ENCODE measurements at regions not wholly inside any gene's neighbourhood (a gene's known extent, or its start where the extent isn't known, plus 50 kb on each side); places are given as distances from the start of the nearest gene placed in this dataset.

- DNase-seq (ENCODE audit: low spot score) (no peak), ATAC-seq (ENCODE audit: low read depth) (no peak)
- Histone ChIP-seq H3K27ac (ENCODE audit: poor library complexity, severe bottlenecking) (no peak overlapping the region), H3K27me3 (ENCODE audit: insufficient read depth, poor library complexity, severe bottlenecking) (no peaks in the 10 kb centered on the region), H3K36me3 (ENCODE audit: low read depth) (no peaks in the 10 kb centered on the region), H3K9me3 (ENCODE audit: severe bottlenecking) (no peaks in the 10 kb centered on the region), H3K4me1 (ENCODE audit: insufficient read depth, poor library complexity, severe bottlenecking) (no peaks in the 10 kb centered on the region), H3K4me3 (ENCODE audit: severe bottlenecking) (no peak overlapping the region)
- TF ChIP-seq CTCF (IDR thresholded peaks at IDR 0.05; ENCODE audit: poor library complexity, severe bottlenecking) = no peak
These were observed 299.8 kb downstream of the TMEM38B start for GRCh38 chr9:105993921-105994715.

GRCh38 chr9:105994970-105995369, 300.6 kb downstream of the TMEM38B start:
- H3K27ac ChIP-seq (ENCODE audit: poor library complexity, severe bottlenecking) = no peak overlapping the region
- H3K27me3 ChIP-seq (ENCODE audit: insufficient read depth, poor library complexity, severe bottlenecking) = no peaks in the 10 kb centered on the region
- no peak for TF ChIP-seq CTCF (IDR thresholded peaks at IDR 0.05; ENCODE audit: poor library complexity, severe bottlenecking)
- H3K9me3 ChIP-seq (ENCODE audit: severe bottlenecking) = no peaks in the 10 kb centered on the region
- ATAC-seq (ENCODE audit: low read depth) = peak; percentile 61; the same call in 2 of the 3 replicates
- H3K36me3 ChIP-seq (ENCODE audit: low read depth) = no peaks in the 10 kb centered on the region
- no peak overlapping the region for H3K4me3 ChIP-seq (ENCODE audit: severe bottlenecking)
- H3K4me1 ChIP-seq (ENCODE audit: insufficient read depth, poor library complexity, severe bottlenecking) = no peaks in the 10 kb centered on the region
- DNase-seq (ENCODE audit: low spot score) = no peak

GRCh38 chr9:106017198-106017740, 322.9 kb downstream of the TMEM38B start:
- H3K4me3 ChIP-seq (ENCODE audit: severe bottlenecking) = no peak overlapping the region
- DNase-seq (ENCODE audit: low spot score) (no peak), ATAC-seq (ENCODE audit: low read depth) (no peak)
- no peaks in the 10 kb centered on the region for H3K27me3 ChIP-seq (ENCODE audit: insufficient read depth, poor library complexity, severe bottlenecking)
- no peaks in the 10 kb centered on the region for H3K36me3 ChIP-seq (ENCODE audit: low read depth)
- H3K27ac ChIP-seq (ENCODE audit: poor library complexity, severe bottlenecking) = no peak overlapping the region
- TF ChIP-seq CTCF (IDR thresholded peaks at IDR 0.05; ENCODE audit: poor library complexity, severe bottlenecking) = no peak
- H3K9me3 ChIP-seq (ENCODE audit: severe bottlenecking) = no peaks in the 10 kb centered on the region
- no peaks in the 10 kb centered on the region for H3K4me1 ChIP-seq (ENCODE audit: insufficient read depth, poor library complexity, severe bottlenecking)

- H3K36me3 ChIP-seq (ENCODE audit: low read depth) = no peaks in the 10 kb centered on the region
- H3K4me3 ChIP-seq (ENCODE audit: severe bottlenecking) = no peak overlapping the region
- ATAC-seq (ENCODE audit: low read depth) (no peak), DNase-seq (ENCODE audit: low spot score) (no peak)
- no peaks in the 10 kb centered on the region for H3K4me1 ChIP-seq (ENCODE audit: insufficient read depth, poor library complexity, severe bottlenecking)
- H3K27ac ChIP-seq (ENCODE audit: poor library complexity, severe bottlenecking) = no peak overlapping the region
- no peak for TF ChIP-seq CTCF (IDR thresholded peaks at IDR 0.05; ENCODE audit: poor library complexity, severe bottlenecking)
- no peaks in the 10 kb centered on the region for H3K9me3 ChIP-seq (ENCODE audit: severe bottlenecking)
- H3K27me3 ChIP-seq (ENCODE audit: insufficient read depth, poor library complexity, severe bottlenecking) = no peaks in the 10 kb centered on the region
These were observed 324.8 kb downstream of the TMEM38B start for GRCh38 chr9:106019039-106019680.

All from RWPE2 (cell line).